HCT116 (cell line): ENCODE measurements at regions not wholly inside any gene's neighbourhood (a gene's known extent, or its start where the extent isn't known, plus 50 kb on each side); places are given as distances from the start of the nearest gene placed in this dataset.

Source experiments
- ELF1 ChIP-seq: IDR thresholded peaks from 2 replicates; pipeline ENCODE4 v1.6.1; 2012; ENCODE audit warnings: low read depth, borderline replicate concordance
- EZH2 ChIP-seq: fragments of 200-600 bp; sonication (generic); IDR thresholded peaks from 2 replicates; pipeline ENCODE4 v1.6.1; 2017; ENCODE audit warnings: antibody characterized with exemption, mixed run types
- SP1 ChIP-seq: IDR thresholded peaks from 2 replicates; pipeline ENCODE4 v1.6.1; 2012; ENCODE audit warnings: low read depth
- TF ChIP-seq, protein P1 (sequence below), 3 experiments: fragments of 200-600 bp in 1 of 3; sonication (generic) in 1 of 3; IDR thresholded peaks in 2 of 3; conservative IDR thresholded peaks in 1 of 3; 2 replicates each; pipeline ENCODE4 v1.5.1; 2012 to 2017; ENCODE audit warnings: low read depth in 2 of 3, low read length in 2 of 3, antibody characterized with exemption in 1 of 3, borderline replicate concordance in 1 of 3, control low read depth in 1 of 3, mild to moderate bottlenecking in 1 of 3, mixed read lengths in 1 of 3, mixed run types in 1 of 3, moderate library complexity in 1 of 3; ENCODE audit not compliant: insufficient read depth in 1 of 3
- TF ChIP-seq, protein P2 (sequence below): IDR thresholded peaks from 2 replicates; pipeline ENCODE4 v1.6.1; 2012; ENCODE audit warnings: low read depth

DNA sequence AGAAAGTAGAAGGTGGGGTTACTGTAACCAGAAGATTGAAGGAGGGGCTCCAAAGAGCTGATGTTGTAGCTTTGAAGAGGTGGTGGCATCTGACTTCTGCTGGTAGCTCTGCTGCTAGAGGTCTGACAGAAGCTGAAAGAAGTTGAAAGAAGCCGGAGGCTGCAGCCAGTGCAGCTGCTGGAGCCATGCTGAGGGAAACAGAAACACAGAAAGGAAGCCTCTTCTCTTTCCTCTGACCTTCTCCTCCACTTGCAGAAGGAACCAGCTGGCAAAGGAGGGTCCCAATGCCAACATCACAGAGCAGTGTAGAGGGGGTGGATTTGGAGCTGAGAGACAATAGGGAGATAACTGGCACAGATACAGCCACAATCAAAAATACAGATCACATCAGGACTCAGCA, 89.3 kb upstream of the HHIP start:
- TF ChIP-seq EZH2 (no peak), ELF1 (no peak), SP1 (no peak)
- TF ChIP-seq, protein P1, sequence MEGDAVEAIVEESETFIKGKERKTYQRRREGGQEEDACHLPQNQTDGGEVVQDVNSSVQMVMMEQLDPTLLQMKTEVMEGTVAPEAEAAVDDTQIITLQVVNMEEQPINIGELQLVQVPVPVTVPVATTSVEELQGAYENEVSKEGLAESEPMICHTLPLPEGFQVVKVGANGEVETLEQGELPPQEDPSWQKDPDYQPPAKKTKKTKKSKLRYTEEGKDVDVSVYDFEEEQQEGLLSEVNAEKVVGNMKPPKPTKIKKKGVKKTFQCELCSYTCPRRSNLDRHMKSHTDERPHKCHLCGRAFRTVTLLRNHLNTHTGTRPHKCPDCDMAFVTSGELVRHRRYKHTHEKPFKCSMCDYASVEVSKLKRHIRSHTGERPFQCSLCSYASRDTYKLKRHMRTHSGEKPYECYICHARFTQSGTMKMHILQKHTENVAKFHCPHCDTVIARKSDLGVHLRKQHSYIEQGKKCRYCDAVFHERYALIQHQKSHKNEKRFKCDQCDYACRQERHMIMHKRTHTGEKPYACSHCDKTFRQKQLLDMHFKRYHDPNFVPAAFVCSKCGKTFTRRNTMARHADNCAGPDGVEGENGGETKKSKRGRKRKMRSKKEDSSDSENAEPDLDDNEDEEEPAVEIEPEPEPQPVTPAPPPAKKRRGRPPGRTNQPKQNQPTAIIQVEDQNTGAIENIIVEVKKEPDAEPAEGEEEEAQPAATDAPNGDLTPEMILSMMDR (IDR thresholded peaks at IDR 0.05 in 2 of 3, conservative IDR thresholded peaks at IDR 0.05 in 1 of 3; ENCODE audit: borderline replicate concordance in 1 of 3, insufficient read depth in 1 of 3, low read depth in 2 of 3, low read length in 2 of 3), result no peak
- TF ChIP-seq, protein P2, sequence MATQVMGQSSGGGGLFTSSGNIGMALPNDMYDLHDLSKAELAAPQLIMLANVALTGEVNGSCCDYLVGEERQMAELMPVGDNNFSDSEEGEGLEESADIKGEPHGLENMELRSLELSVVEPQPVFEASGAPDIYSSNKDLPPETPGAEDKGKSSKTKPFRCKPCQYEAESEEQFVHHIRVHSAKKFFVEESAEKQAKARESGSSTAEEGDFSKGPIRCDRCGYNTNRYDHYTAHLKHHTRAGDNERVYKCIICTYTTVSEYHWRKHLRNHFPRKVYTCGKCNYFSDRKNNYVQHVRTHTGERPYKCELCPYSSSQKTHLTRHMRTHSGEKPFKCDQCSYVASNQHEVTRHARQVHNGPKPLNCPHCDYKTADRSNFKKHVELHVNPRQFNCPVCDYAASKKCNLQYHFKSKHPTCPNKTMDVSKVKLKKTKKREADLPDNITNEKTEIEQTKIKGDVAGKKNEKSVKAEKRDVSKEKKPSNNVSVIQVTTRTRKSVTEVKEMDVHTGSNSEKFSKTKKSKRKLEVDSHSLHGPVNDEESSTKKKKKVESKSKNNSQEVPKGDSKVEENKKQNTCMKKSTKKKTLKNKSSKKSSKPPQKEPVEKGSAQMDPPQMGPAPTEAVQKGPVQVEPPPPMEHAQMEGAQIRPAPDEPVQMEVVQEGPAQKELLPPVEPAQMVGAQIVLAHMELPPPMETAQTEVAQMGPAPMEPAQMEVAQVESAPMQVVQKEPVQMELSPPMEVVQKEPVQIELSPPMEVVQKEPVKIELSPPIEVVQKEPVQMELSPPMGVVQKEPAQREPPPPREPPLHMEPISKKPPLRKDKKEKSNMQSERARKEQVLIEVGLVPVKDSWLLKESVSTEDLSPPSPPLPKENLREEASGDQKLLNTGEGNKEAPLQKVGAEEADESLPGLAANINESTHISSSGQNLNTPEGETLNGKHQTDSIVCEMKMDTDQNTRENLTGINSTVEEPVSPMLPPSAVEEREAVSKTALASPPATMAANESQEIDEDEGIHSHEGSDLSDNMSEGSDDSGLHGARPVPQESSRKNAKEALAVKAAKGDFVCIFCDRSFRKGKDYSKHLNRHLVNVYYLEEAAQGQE, result no peak
